K562 (cell line): ENCODE measurements at regions not wholly inside any gene's neighbourhood (a gene's known extent, or its start where the extent isn't known, plus 50 kb on each side); places are given as distances from the start of the nearest gene placed in this dataset.

Experiments
- FOXP1 ChIP-seq: sonication (generic); formaldehyde crosslinking; IDR thresholded peaks from 2 replicates; pipeline ENCODE4 v1.8.0; 2022; ENCODE audit warnings: mild to moderate bottlenecking, missing genetic modification reagents
- PCBP2 ChIP-seq: fragments of 200-400 bp; formaldehyde crosslinking; IDR thresholded peaks from 2 replicates; pipeline ENCODE4 v1.6.1; 2018; ENCODE audit warnings: low read length, low read depth, mild to moderate bottlenecking, moderate library complexity; ENCODE audit not compliant: poor library complexity, severe bottlenecking
- POLR2AphosphoS2 ChIP-seq: IDR thresholded peaks from 2 replicates; pipeline ENCODE4 v1.6.1; 2012; ENCODE audit warnings: low read length, improper control_type of control experiment
- RNF2 ChIP-seq: sonication (generic); IDR thresholded peaks from 2 replicates; pipeline ENCODE4 v1.6.1; 2016
- SIX5 ChIP-seq, 2 experiments: IDR thresholded peaks; 2 replicates each; pipeline ENCODE4 v1.6.1; 2011; ENCODE audit warnings: low read length in 2 of 2, borderline replicate concordance in 1 of 2, low read depth in 1 of 2, mild to moderate bottlenecking in 1 of 2, moderate library complexity in 1 of 2; ENCODE audit not compliant: insufficient read depth in 1 of 2
- TAF15 ChIP-seq: fragments of 200-400 bp; formaldehyde crosslinking; IDR thresholded peaks from 2 replicates; pipeline ENCODE4 v1.6.1; 2017; ENCODE audit warnings: mild to moderate bottlenecking, low read depth, low read length, moderate library complexity
- ZNF274 ChIP-seq: IDR thresholded peaks from 2 replicates; pipeline ENCODE4 v1.6.1; 2011; ENCODE audit warnings: low read depth, mild to moderate bottlenecking, low read length, moderate library complexity, borderline replicate concordance
- TF ChIP-seq, protein P1 (sequence below): fragments of 150-350 bp; conservative IDR thresholded peaks from 2 replicates; pipeline ENCODE4 v1.6.1; 2014; ENCODE audit warnings: low read length
- TF ChIP-seq, protein P2 (sequence below): fragments of 250-450 bp; sonication (Bioruptor Pico); IDR thresholded peaks from 2 replicates; pipeline ENCODE4 v1.8.0; 2021; ENCODE audit warnings: mild to moderate bottlenecking, moderate library complexity
- TF ChIP-seq, protein P3 (sequence below): fragments of 250-450 bp; sonication (Bioruptor Pico); IDR thresholded peaks from 2 replicates; pipeline ENCODE4 v1.5.0; 2020; ENCODE audit warnings: mild to moderate bottlenecking, borderline replicate concordance
- TF ChIP-seq, protein P4 (sequence below): sonication (generic); formaldehyde crosslinking; IDR thresholded peaks from 2 replicates; pipeline ENCODE4 v1.8.1; 2022; ENCODE audit warnings: missing genetic modification reagents
- TF ChIP-seq, protein P5 (sequence below), 3 experiments: IDR thresholded peaks in 2 of 3; conservative IDR thresholded peaks in 1 of 3; 2 replicates each; pipeline ENCODE4 v1.5.1; 2011 to 2012; ENCODE audit warnings: low read length in 3 of 3, mild to moderate bottlenecking in 3 of 3, control low read depth in 2 of 3, improper control_type of control experiment in 1 of 3, inconsistent platforms in 1 of 3, low read depth in 1 of 3, mixed read lengths in 1 of 3, moderate library complexity in 1 of 3; ENCODE audit not compliant: insufficient read depth in 2 of 3

DNA sequence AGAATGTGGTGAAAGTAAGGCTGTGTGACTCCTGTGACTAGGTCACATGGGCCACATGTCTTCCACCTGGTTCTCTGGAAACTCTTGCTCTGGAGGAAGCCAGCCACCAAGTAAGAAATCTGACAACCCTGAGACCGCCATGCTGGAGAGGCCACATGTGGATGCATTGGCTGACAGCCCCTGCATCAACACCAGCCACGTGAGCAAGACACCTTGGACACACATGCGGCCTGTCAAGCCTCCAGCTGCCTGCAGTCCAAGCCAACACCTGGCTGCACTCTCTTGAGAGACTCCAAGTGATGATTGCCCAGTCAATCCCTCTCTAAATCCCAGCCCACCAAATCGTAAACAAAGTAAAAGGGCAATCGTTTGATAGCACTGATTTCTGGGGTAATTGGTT is 112.6 kb downstream of the FOXL1 start:
- TF ChIP-seq, protein P1, sequence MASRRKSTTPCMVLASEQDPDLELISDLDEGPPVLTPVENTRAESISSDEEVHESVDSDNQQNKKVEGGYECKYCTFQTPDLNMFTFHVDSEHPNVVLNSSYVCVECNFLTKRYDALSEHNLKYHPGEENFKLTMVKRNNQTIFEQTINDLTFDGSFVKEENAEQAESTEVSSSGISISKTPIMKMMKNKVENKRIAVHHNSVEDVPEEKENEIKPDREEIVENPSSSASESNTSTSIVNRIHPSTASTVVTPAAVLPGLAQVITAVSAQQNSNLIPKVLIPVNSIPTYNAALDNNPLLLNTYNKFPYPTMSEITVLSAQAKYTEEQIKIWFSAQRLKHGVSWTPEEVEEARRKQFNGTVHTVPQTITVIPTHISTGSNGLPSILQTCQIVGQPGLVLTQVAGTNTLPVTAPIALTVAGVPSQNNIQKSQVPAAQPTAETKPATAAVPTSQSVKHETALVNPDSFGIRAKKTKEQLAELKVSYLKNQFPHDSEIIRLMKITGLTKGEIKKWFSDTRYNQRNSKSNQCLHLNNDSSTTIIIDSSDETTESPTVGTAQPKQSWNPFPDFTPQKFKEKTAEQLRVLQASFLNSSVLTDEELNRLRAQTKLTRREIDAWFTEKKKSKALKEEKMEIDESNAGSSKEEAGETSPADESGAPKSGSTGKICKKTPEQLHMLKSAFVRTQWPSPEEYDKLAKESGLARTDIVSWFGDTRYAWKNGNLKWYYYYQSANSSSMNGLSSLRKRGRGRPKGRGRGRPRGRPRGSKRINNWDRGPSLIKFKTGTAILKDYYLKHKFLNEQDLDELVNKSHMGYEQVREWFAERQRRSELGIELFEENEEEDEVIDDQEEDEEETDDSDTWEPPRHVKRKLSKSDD: no peak
- TF ChIP-seq, protein P2, sequence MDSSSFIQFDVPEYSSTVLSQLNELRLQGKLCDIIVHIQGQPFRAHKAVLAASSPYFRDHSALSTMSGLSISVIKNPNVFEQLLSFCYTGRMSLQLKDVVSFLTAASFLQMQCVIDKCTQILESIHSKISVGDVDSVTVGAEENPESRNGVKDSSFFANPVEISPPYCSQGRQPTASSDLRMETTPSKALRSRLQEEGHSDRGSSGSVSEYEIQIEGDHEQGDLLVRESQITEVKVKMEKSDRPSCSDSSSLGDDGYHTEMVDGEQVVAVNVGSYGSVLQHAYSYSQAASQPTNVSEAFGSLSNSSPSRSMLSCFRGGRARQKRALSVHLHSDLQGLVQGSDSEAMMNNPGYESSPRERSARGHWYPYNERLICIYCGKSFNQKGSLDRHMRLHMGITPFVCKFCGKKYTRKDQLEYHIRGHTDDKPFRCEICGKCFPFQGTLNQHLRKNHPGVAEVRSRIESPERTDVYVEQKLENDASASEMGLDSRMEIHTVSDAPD: no peak
- TF ChIP-seq TAF15: no peak
- TF ChIP-seq, protein P3, sequence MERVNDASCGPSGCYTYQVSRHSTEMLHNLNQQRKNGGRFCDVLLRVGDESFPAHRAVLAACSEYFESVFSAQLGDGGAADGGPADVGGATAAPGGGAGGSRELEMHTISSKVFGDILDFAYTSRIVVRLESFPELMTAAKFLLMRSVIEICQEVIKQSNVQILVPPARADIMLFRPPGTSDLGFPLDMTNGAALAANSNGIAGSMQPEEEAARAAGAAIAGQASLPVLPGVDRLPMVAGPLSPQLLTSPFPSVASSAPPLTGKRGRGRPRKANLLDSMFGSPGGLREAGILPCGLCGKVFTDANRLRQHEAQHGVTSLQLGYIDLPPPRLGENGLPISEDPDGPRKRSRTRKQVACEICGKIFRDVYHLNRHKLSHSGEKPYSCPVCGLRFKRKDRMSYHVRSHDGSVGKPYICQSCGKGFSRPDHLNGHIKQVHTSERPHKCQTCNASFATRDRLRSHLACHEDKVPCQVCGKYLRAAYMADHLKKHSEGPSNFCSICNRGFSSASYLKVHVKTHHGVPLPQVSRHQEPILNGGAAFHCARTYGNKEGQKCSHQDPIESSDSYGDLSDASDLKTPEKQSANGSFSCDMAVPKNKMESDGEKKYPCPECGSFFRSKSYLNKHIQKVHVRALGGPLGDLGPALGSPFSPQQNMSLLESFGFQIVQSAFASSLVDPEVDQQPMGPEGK (CRISPR knock-in tag): no peak
- no peak for TF ChIP-seq RNF2
- TF ChIP-seq PCBP2: no peak
- no peak for TF ChIP-seq ZNF274
- no peak for TF ChIP-seq SIX5 (IDR thresholded peaks at IDR 0.05; ENCODE audit: borderline replicate concordance in 1 of 2, insufficient read depth in 1 of 2, low read depth in 1 of 2, low read length in 2 of 2)
- no peak for TF ChIP-seq POLR2AphosphoS2
- TF ChIP-seq FOXP1 (CRISPR knock-in tag): no peak
- TF ChIP-seq, protein P4, sequence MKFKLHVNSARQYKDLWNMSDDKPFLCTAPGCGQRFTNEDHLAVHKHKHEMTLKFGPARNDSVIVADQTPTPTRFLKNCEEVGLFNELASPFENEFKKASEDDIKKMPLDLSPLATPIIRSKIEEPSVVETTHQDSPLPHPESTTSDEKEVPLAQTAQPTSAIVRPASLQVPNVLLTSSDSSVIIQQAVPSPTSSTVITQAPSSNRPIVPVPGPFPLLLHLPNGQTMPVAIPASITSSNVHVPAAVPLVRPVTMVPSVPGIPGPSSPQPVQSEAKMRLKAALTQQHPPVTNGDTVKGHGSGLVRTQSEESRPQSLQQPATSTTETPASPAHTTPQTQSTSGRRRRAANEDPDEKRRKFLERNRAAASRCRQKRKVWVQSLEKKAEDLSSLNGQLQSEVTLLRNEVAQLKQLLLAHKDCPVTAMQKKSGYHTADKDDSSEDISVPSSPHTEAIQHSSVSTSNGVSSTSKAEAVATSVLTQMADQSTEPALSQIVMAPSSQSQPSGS (CRISPR knock-in tag): no peak
- TF ChIP-seq, protein P5, sequence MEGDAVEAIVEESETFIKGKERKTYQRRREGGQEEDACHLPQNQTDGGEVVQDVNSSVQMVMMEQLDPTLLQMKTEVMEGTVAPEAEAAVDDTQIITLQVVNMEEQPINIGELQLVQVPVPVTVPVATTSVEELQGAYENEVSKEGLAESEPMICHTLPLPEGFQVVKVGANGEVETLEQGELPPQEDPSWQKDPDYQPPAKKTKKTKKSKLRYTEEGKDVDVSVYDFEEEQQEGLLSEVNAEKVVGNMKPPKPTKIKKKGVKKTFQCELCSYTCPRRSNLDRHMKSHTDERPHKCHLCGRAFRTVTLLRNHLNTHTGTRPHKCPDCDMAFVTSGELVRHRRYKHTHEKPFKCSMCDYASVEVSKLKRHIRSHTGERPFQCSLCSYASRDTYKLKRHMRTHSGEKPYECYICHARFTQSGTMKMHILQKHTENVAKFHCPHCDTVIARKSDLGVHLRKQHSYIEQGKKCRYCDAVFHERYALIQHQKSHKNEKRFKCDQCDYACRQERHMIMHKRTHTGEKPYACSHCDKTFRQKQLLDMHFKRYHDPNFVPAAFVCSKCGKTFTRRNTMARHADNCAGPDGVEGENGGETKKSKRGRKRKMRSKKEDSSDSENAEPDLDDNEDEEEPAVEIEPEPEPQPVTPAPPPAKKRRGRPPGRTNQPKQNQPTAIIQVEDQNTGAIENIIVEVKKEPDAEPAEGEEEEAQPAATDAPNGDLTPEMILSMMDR (IDR thresholded peaks at IDR 0.05 in 2 of 3, conservative IDR thresholded peaks at IDR 0.05 in 1 of 3; ENCODE audit: insufficient read depth in 2 of 3, low read depth in 1 of 3, low read length in 3 of 3): no peak
